ENCODE measurements at regions not wholly inside any gene's neighbourhood (a gene's known extent, or its start where the extent isn't known, plus 50 kb on each side); places are given as distances from the start of the nearest gene placed in this dataset.

GRCh38 chr16:73216932-73217331 is 169.0 kb upstream of the ZFHX3 start:
- no peak overlapping the region for H3K9ac ChIP-seq (ENCODE audit: low read length)
- no peak overlapping the region for H3K4me3 ChIP-seq (ENCODE audit: low read length)
- H3K4me1 ChIP-seq (ENCODE audit: control insufficient read depth, insufficient read depth, low read length), result peaks cover 27% of the 10 kb centered on the region
- no peaks in the 10 kb centered on the region for H3K27me3 ChIP-seq (replicated peaks; ENCODE audit: control insufficient read depth, insufficient read depth, low read length)
- no peaks in the 10 kb centered on the region for H3K9me3 ChIP-seq (ENCODE audit: control insufficient read depth, low read length)
- H3K36me3 ChIP-seq (ENCODE audit: control insufficient read depth, insufficient read depth, low read length, severe bottlenecking), result no peaks in the 10 kb centered on the region
- DNase-seq (ENCODE audit: low read depth), result no peak

- Histone ChIP-seq H3K27me3 (replicated peaks; ENCODE audit: control insufficient read depth, insufficient read depth, low read length) (no peaks in the 10 kb centered on the region), H3K36me3 (ENCODE audit: control insufficient read depth, insufficient read depth, low read length, severe bottlenecking) (no peaks in the 10 kb centered on the region), H3K4me1 (ENCODE audit: control insufficient read depth, insufficient read depth, low read length) (peaks cover 27% of the 10 kb centered on the region), H3K9ac (ENCODE audit: low read length) (peak overlapping the region; percentile 1), H3K4me3 (ENCODE audit: low read length) (peak overlapping the region; percentile 27), H3K9me3 (ENCODE audit: control insufficient read depth, low read length) (no peaks in the 10 kb centered on the region)
- no peak for DNase-seq (ENCODE audit: low read depth)
These were observed 167.9 kb upstream of the ZFHX3 start for GRCh38 chr16:73215678-73216377.

GRCh38 chr16:73214825-73215677 is 167.1 kb upstream of the ZFHX3 start:
- DNase-seq (ENCODE audit: low read depth), result peak; percentile 83
- Histone ChIP-seq H3K9ac (ENCODE audit: low read length) (peak overlapping the region; percentile 1), H3K27me3 (replicated peaks; ENCODE audit: control insufficient read depth, insufficient read depth, low read length) (no peaks in the 10 kb centered on the region), H3K4me1 (ENCODE audit: control insufficient read depth, insufficient read depth, low read length) (peaks cover 27% of the 10 kb centered on the region), H3K4me3 (ENCODE audit: low read length) (peak overlapping the region; percentile 27), H3K36me3 (ENCODE audit: control insufficient read depth, insufficient read depth, low read length, severe bottlenecking) (no peaks in the 10 kb centered on the region), H3K9me3 (ENCODE audit: control insufficient read depth, low read length) (no peaks in the 10 kb centered on the region)

GRCh38 chr16:73213732-73214455 is 166.0 kb upstream of the ZFHX3 start:
- Histone ChIP-seq H3K4me3 (ENCODE audit: low read length) (peak overlapping the region; percentile 44), H3K27me3 (replicated peaks; ENCODE audit: control insufficient read depth, insufficient read depth, low read length) (no peaks in the 10 kb centered on the region), H3K4me1 (ENCODE audit: control insufficient read depth, insufficient read depth, low read length) (peaks cover 27% of the 10 kb centered on the region), H3K36me3 (ENCODE audit: control insufficient read depth, insufficient read depth, low read length, severe bottlenecking) (no peaks in the 10 kb centered on the region), H3K9me3 (ENCODE audit: control insufficient read depth, low read length) (no peaks in the 10 kb centered on the region), H3K9ac (ENCODE audit: low read length) (no peak overlapping the region)
- DNase-seq (ENCODE audit: low read depth), result peak; percentile 54

- Histone ChIP-seq H3K36me3 (ENCODE audit: control insufficient read depth, insufficient read depth, low read length, severe bottlenecking) (no peaks in the 10 kb centered on the region), H3K27me3 (replicated peaks; ENCODE audit: control insufficient read depth, insufficient read depth, low read length) (no peaks in the 10 kb centered on the region), H3K9ac (ENCODE audit: low read length) (no peak overlapping the region), H3K9me3 (ENCODE audit: control insufficient read depth, low read length) (no peaks in the 10 kb centered on the region), H3K4me1 (ENCODE audit: control insufficient read depth, insufficient read depth, low read length) (peaks cover 27% of the 10 kb centered on the region), H3K4me3 (ENCODE audit: low read length) (no peak overlapping the region)
- no peak for DNase-seq (ENCODE audit: low read depth)
These were observed 164.5 kb upstream of the ZFHX3 start for GRCh38 chr16:73212431-73212830.

- no peak for DNase-seq (ENCODE audit: low read depth)
- H3K9me3 ChIP-seq (ENCODE audit: control insufficient read depth, low read length), result no peaks in the 10 kb centered on the region
- H3K9ac ChIP-seq (ENCODE audit: low read length), result no peak overlapping the region
- no peak overlapping the region for H3K4me3 ChIP-seq (ENCODE audit: low read length)
- no peaks in the 10 kb centered on the region for H3K27me3 ChIP-seq (replicated peaks; ENCODE audit: control insufficient read depth, insufficient read depth, low read length)
- H3K4me1 ChIP-seq (ENCODE audit: control insufficient read depth, insufficient read depth, low read length), result peaks cover 32% of the 10 kb centered on the region
- no peaks in the 10 kb centered on the region for H3K36me3 ChIP-seq (ENCODE audit: control insufficient read depth, insufficient read depth, low read length, severe bottlenecking)
These were observed 162.8 kb upstream of the ZFHX3 start for GRCh38 chr16:73210686-73211085.

GRCh38 chr16:73210084-73210483 is 162.2 kb upstream of the ZFHX3 start:
- no peaks in the 10 kb centered on the region for H3K36me3 ChIP-seq (ENCODE audit: control insufficient read depth, insufficient read depth, low read length, severe bottlenecking)
- H3K9ac ChIP-seq (ENCODE audit: low read length), result no peak overlapping the region
- peaks cover 26% of the 10 kb centered on the region for H3K4me1 ChIP-seq (ENCODE audit: control insufficient read depth, insufficient read depth, low read length)
- no peak overlapping the region for H3K4me3 ChIP-seq (ENCODE audit: low read length)
- no peaks in the 10 kb centered on the region for H3K9me3 ChIP-seq (ENCODE audit: control insufficient read depth, low read length)
- H3K27me3 ChIP-seq (replicated peaks; ENCODE audit: control insufficient read depth, insufficient read depth, low read length), result no peaks in the 10 kb centered on the region
- DNase-seq (ENCODE audit: low read depth), result no peak

- DNase-seq (ENCODE audit: low read depth), result no peak
- H3K27me3 ChIP-seq (replicated peaks; ENCODE audit: control insufficient read depth, insufficient read depth, low read length), result no peaks in the 10 kb centered on the region
- H3K4me1 ChIP-seq (ENCODE audit: control insufficient read depth, insufficient read depth, low read length), result peaks cover 18% of the 10 kb centered on the region
- no peaks in the 10 kb centered on the region for H3K9me3 ChIP-seq (ENCODE audit: control insufficient read depth, low read length)
- no peaks in the 10 kb centered on the region for H3K36me3 ChIP-seq (ENCODE audit: control insufficient read depth, insufficient read depth, low read length, severe bottlenecking)
- no peak overlapping the region for H3K4me3 ChIP-seq (ENCODE audit: low read length)
- no peak overlapping the region for H3K9ac ChIP-seq (ENCODE audit: low read length)
These were observed 161.3 kb upstream of the ZFHX3 start for GRCh38 chr16:73209190-73209589.

GRCh38 chr16:73206151-73206707 is 158.3 kb upstream of the ZFHX3 start:
- Histone ChIP-seq H3K4me1 (ENCODE audit: control insufficient read depth, insufficient read depth, low read length) (peaks cover 22% of the 10 kb centered on the region), H3K36me3 (ENCODE audit: control insufficient read depth, insufficient read depth, low read length, severe bottlenecking) (no peaks in the 10 kb centered on the region), H3K9ac (ENCODE audit: low read length) (no peak overlapping the region), H3K4me3 (ENCODE audit: low read length) (no peak overlapping the region), H3K9me3 (ENCODE audit: control insufficient read depth, low read length) (no peaks in the 10 kb centered on the region), H3K27me3 (replicated peaks; ENCODE audit: control insufficient read depth, insufficient read depth, low read length) (no peaks in the 10 kb centered on the region)
- DNase-seq (ENCODE audit: low read depth), result peak; percentile 31

- no peaks in the 10 kb centered on the region for H3K36me3 ChIP-seq (ENCODE audit: control insufficient read depth, insufficient read depth, low read length, severe bottlenecking)
- no peak for DNase-seq (ENCODE audit: low read depth)
- H3K9me3 ChIP-seq (ENCODE audit: control insufficient read depth, low read length), result no peaks in the 10 kb centered on the region
- peaks cover 22% of the 10 kb centered on the region for H3K4me1 ChIP-seq (ENCODE audit: control insufficient read depth, insufficient read depth, low read length)
- no peaks in the 10 kb centered on the region for H3K27me3 ChIP-seq (replicated peaks; ENCODE audit: control insufficient read depth, insufficient read depth, low read length)
- no peak overlapping the region for H3K4me3 ChIP-seq (ENCODE audit: low read length)
- no peak overlapping the region for H3K9ac ChIP-seq (ENCODE audit: low read length)
These were observed 157.4 kb upstream of the ZFHX3 start for GRCh38 chr16:73205153-73205886.

Data from adipocyte (in vitro differentiated cells).